Lung (tissue), 11 donors: ENCODE measurements at regions not wholly inside any gene's neighbourhood (a gene's known extent, or its start where the extent isn't known, plus 50 kb on each side); places are given as distances from the start of the nearest gene placed in this dataset.

Experiments used
- ATAC-seq: fragments of 200-7000 bp; cut with Tn5 transposase; one replicate; pipeline ENCODE4 v1.9.1; 2020; ENCODE audit warnings: moderate number of reproducible peaks; ENCODE audit not compliant: insufficient read depth, low FRiP score
- DNase-seq, 3 donors: peaks; one replicate each; pipeline ENCODE4 v3.0.0-alpha.2; 2013 to 2017
- H3K27ac ChIP-seq, 2 donors: one replicate each; pipeline ENCODE4 v1.5.1; 2013; ENCODE audit warnings: mild to moderate bottlenecking in 2 of 2, moderate library complexity in 2 of 2, control low read depth in 1 of 2, inconsistent platforms in 1 of 2, low read depth in 1 of 2, low read length in 1 of 2
- H3K27me3 ChIP-seq, 3 donors: one replicate each; pipeline ENCODE4 v1.5.1; 2013; ENCODE audit warnings: low read length in 2 of 3; ENCODE audit not compliant: control insufficient read depth in 3 of 3, insufficient read depth in 3 of 3
- H3K36me3 ChIP-seq, 4 donors: one replicate each; pipeline ENCODE4 v1.5.1; 2013; ENCODE audit warnings: low read length in 4 of 4, mild to moderate bottlenecking in 1 of 4, moderate library complexity in 1 of 4; ENCODE audit not compliant: control insufficient read depth in 4 of 4, insufficient read depth in 4 of 4
- H3K4me1 ChIP-seq, 5 donors: one replicate each; pipeline ENCODE4 v1.5.1; 2013; ENCODE audit warnings: low read length in 5 of 5, mild to moderate bottlenecking in 2 of 5, moderate library complexity in 1 of 5; ENCODE audit not compliant: control insufficient read depth in 5 of 5, insufficient read depth in 5 of 5
- H3K4me3 ChIP-seq: one replicate; pipeline ENCODE4 v1.5.1; 2013; ENCODE audit warnings: mild to moderate bottlenecking, control low read depth, moderate library complexity
- H3K9ac ChIP-seq, 2 donors: one replicate each; pipeline ENCODE4 v1.5.1; 2013; ENCODE audit warnings: low read length in 2 of 2, control low read depth in 1 of 2; ENCODE audit not compliant: insufficient read depth in 1 of 2
- H3K9me3 ChIP-seq, 4 donors: one replicate each; pipeline ENCODE4 v1.5.1; 2013; ENCODE audit warnings: low read length in 3 of 4, mild to moderate bottlenecking in 1 of 4, moderate library complexity in 1 of 4; ENCODE audit not compliant: control insufficient read depth in 4 of 4, insufficient read depth in 3 of 4
- WGBS, 2 donors: extraction: QIAGEN DNeasy Blood & Tissue Kit; methylation state at CpG; one replicate each; pipeline ENCODE4 v1.1.7; 2013; 5-methylcytosine and 5-hydroxymethylcytosine counted together
- TF ChIP-seq, protein P1 (sequence below): IDR thresholded peaks from 2 replicates; pipeline ENCODE4 v1.5.1; 2012; ENCODE audit warnings: mild to moderate bottlenecking; ENCODE audit errors: control extremely low read depth, extremely low read depth
- donor health status: control.
- donor health status: control.
- donor health status: Bipolar disorder and iron deficiency.
- donor health status: healthy.
- donor health status: DM: yes; HTN: yes; CAD: no.

DNA sequence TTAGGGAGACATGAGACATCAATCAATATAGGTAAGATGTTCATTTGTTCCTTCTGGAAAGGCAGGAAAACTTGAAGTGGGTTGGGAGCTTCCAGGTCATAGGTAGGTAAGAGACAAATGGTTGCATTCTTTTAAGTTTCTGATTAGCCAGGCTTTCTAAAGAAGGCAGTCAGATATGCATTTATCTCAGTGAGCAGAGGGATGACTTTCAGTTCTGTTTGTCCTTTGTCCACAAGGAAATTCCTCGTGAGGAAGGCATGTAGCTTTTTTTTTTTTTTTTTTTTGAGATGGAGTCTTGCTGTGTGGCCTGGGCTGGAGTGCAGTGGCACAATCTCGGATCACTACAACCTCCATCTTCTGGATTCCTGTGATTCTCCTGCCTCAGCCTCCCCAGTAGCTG, 155.3 kb upstream of the ABCA1 start:
- TF ChIP-seq, protein P1, sequence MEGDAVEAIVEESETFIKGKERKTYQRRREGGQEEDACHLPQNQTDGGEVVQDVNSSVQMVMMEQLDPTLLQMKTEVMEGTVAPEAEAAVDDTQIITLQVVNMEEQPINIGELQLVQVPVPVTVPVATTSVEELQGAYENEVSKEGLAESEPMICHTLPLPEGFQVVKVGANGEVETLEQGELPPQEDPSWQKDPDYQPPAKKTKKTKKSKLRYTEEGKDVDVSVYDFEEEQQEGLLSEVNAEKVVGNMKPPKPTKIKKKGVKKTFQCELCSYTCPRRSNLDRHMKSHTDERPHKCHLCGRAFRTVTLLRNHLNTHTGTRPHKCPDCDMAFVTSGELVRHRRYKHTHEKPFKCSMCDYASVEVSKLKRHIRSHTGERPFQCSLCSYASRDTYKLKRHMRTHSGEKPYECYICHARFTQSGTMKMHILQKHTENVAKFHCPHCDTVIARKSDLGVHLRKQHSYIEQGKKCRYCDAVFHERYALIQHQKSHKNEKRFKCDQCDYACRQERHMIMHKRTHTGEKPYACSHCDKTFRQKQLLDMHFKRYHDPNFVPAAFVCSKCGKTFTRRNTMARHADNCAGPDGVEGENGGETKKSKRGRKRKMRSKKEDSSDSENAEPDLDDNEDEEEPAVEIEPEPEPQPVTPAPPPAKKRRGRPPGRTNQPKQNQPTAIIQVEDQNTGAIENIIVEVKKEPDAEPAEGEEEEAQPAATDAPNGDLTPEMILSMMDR: no peak
- DNase-seq (no peak), ATAC-seq (no peak)
- 67 to 86% methylated on average over 2 of the region's 2 CpGs for WGBS, 2 donors
- H3K36me3 ChIP-seq: no peaks in the 10 kb centered on the region
- no peaks in the 10 kb centered on the region for H3K4me1 ChIP-seq
- H3K4me3 ChIP-seq: no peak overlapping the region
- H3K27me3 ChIP-seq: no peaks in the 10 kb centered on the region
- no peak overlapping the region for H3K9ac ChIP-seq
- H3K27ac ChIP-seq: no peak overlapping the region
- no peaks in the 10 kb centered on the region for H3K9me3 ChIP-seq

GRCh38 chr9:105087910-105088898, 156.2 kb upstream of the SLC44A1 start:
- 63 to 78% methylated on average over 4 of the region's 4 CpGs for WGBS, 2 donors

DNA sequence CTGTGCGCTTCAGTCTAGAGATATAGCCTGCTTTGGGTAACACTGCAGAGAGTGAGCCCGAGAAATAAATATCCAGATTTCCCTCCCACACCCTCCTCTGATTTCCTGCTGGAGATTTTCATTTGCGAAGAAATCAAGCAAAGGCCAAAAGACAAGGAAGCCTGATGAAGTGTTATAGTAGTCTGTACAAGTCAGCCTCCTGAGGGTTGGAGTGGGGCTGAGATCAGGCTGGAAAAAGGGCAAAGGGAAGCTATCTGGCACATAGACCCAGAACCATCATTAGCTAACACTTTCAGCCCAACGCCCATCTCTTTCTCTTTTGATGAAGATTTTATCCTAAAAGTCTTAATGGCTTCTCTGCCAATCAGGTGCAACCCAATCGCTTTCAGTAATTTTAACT, 154.6 kb upstream of the SLC44A1 start:
- no peaks in the 10 kb centered on the region for H3K4me1 ChIP-seq
- H3K36me3 ChIP-seq: no peaks in the 10 kb centered on the region
- no peaks in the 10 kb centered on the region for H3K9me3 ChIP-seq
- DNase-seq (peak in 2 of 3 donors; percentile 11 to 30), ATAC-seq (no peak)
- H3K4me3 ChIP-seq: no peak overlapping the region
- H3K27ac ChIP-seq: no peak overlapping the region
- H3K27me3 ChIP-seq: no peaks in the 10 kb centered on the region
- TF ChIP-seq, protein P1: no peak
- H3K9ac ChIP-seq: no peak overlapping the region
- WGBS, 2 donors: 67 to 91% methylated on average over 5 of the region's 5 CpGs

More at GRCh38 chr9:105087910-105088898, 156.2 kb upstream of the SLC44A1 start:
- no peak for DNase-seq
- Histone ChIP-seq H3K27me3 (no peaks in the 10 kb centered on the region), H3K4me3 (no peak overlapping the region), H3K9me3 (no peaks in the 10 kb centered on the region), H3K9ac (no peak overlapping the region), H3K36me3 (no peaks in the 10 kb centered on the region), H3K4me1 (no peaks in the 10 kb centered on the region), H3K27ac (no peak overlapping the region)
- TF ChIP-seq, protein P1: no peak
- ATAC-seq: no peak
